ENCODE measurements at regions not wholly inside any gene's neighbourhood (a gene's known extent, or its start where the extent isn't known, plus 50 kb on each side); places are given as distances from the start of the nearest gene placed in this dataset.

DNA sequence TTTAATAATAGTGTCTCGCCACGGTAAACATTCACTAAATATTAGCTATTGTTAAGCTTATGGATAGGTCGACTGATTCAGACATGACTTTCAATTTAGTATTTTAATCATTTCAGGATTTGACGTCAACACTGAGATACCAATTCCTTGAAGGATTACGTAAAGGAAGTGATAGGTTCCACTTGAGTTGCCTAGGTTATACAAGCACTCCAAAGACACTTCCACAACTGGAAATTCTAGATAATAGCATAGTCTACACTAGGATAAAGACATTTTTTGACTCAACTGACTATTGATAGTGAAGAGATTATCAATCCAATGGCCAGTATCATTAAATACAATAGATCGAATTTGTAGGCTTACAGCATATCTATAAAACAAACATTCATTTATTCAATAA is 63.9 kb upstream of the NHSL1 start:
- no peak for TF ChIP-seq POLR2AphosphoS5 (IDR thresholded peaks at IDR 0.05)
- TF ChIP-seq, protein P1, sequence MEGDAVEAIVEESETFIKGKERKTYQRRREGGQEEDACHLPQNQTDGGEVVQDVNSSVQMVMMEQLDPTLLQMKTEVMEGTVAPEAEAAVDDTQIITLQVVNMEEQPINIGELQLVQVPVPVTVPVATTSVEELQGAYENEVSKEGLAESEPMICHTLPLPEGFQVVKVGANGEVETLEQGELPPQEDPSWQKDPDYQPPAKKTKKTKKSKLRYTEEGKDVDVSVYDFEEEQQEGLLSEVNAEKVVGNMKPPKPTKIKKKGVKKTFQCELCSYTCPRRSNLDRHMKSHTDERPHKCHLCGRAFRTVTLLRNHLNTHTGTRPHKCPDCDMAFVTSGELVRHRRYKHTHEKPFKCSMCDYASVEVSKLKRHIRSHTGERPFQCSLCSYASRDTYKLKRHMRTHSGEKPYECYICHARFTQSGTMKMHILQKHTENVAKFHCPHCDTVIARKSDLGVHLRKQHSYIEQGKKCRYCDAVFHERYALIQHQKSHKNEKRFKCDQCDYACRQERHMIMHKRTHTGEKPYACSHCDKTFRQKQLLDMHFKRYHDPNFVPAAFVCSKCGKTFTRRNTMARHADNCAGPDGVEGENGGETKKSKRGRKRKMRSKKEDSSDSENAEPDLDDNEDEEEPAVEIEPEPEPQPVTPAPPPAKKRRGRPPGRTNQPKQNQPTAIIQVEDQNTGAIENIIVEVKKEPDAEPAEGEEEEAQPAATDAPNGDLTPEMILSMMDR (IDR thresholded peaks at IDR 0.05 in 8 of 11, conservative IDR thresholded peaks at IDR 0.05 in 3 of 11) = no peak
- no peak for TF ChIP-seq POLR2A (IDR thresholded peaks at IDR 0.05)

Data from spleen (tissue), 7 donors.